ENCODE measurements at regions not wholly inside any gene's neighbourhood (a gene's known extent, or its start where the extent isn't known, plus 50 kb on each side); places are given as distances from the start of the nearest gene placed in this dataset.

DNA sequence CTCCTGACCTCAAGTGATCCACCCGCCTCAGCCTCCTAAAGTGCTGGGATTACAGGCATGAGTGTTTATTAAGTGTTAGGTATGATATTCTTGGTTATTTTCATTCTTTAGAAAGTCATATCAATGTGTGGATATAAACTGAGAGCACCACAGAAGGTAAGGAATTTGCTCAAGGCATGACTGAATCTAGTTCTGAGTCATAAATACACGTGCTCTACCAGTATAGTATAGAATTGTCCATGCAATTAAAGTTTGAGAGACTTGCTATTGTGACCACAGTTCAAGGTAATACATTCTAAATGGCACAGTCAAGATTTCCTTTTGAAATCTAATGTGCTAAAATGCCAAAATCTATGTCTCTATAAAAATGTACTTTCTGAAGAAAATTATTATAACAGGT lies 401.1 kb upstream of the CHRM3 start:
- H3K4me2 ChIP-seq (ENCODE audit: low read depth, low read length) = no peak overlapping the region
- H3K4me1 ChIP-seq (ENCODE audit: low read length) = no peaks in the 10 kb centered on the region
- no peak for DNase-seq
- no peaks in the 10 kb centered on the region for H4K20me1 ChIP-seq (ENCODE audit: insufficient read depth, low read length)
- no peak overlapping the region for H3K4me3 ChIP-seq (ENCODE audit: low read length)
- H3K36me3 ChIP-seq (replicated peaks; ENCODE audit: insufficient read depth, low read length) = no peaks in the 10 kb centered on the region
- no peaks in the 10 kb centered on the region for H3K9me2 ChIP-seq (replicated peaks; ENCODE audit: insufficient read depth, low read length)
- no peaks in the 10 kb centered on the region for H3F3A ChIP-seq (ENCODE audit: insufficient read depth, low read length)
- H2AFZ ChIP-seq (ENCODE audit: low read length) = no peak overlapping the region
- no peak for TF ChIP-seq EZH2phosphoT487 (IDR thresholded peaks at IDR 0.05; ENCODE audit: low read length)
- no peak for TF ChIP-seq CTCF (IDR thresholded peaks at IDR 0.05; ENCODE audit: low read length)
- H3K9me3 ChIP-seq (replicated peaks; ENCODE audit: insufficient read depth, low read length) = no peaks in the 10 kb centered on the region
- no peak overlapping the region for H3K9ac ChIP-seq (ENCODE audit: low read length)
- no peaks in the 10 kb centered on the region for H3K79me2 ChIP-seq (ENCODE audit: low read length)
- no peaks in the 10 kb centered on the region for H3K27me3 ChIP-seq (replicated peaks; ENCODE audit: insufficient read depth, low read length)
- H3K27ac ChIP-seq (ENCODE audit: low read length) = no peak overlapping the region

- no peak for TF ChIP-seq EZH2phosphoT487 (IDR thresholded peaks at IDR 0.05; ENCODE audit: low read length)
- TF ChIP-seq EZH2 (optimal IDR thresholded peaks at IDR 0.05; ENCODE audit: low read depth, low read length) = no peak
- no peak for TF ChIP-seq CTCF (IDR thresholded peaks at IDR 0.05; ENCODE audit: low read length)
- Histone ChIP-seq H3K9ac (ENCODE audit: low read length) (no peak overlapping the region), H3K4me2 (ENCODE audit: low read depth, low read length) (no peak overlapping the region), H3K27ac (ENCODE audit: low read length) (no peak overlapping the region), H3K9me3 (replicated peaks; ENCODE audit: insufficient read depth, low read length) (no peaks in the 10 kb centered on the region), H3F3A (ENCODE audit: insufficient read depth, low read length) (no peaks in the 10 kb centered on the region), H3K4me3 (ENCODE audit: low read length) (no peak overlapping the region), H3K79me2 (ENCODE audit: low read length) (no peaks in the 10 kb centered on the region), H3K27me3 (replicated peaks; ENCODE audit: insufficient read depth, low read length) (no peaks in the 10 kb centered on the region), H3K9me2 (replicated peaks; ENCODE audit: insufficient read depth, low read length) (no peaks in the 10 kb centered on the region), H2AFZ (ENCODE audit: low read length) (no peak overlapping the region), H4K20me1 (ENCODE audit: insufficient read depth, low read length) (no peaks in the 10 kb centered on the region), H3K4me1 (ENCODE audit: low read length) (no peaks in the 10 kb centered on the region), H3K36me3 (replicated peaks; ENCODE audit: insufficient read depth, low read length) (no peaks in the 10 kb centered on the region)
- no peak for DNase-seq
These were observed 403.6 kb upstream of the CHRM3 start for GRCh38 chr1:238982736-238983135.

DNA sequence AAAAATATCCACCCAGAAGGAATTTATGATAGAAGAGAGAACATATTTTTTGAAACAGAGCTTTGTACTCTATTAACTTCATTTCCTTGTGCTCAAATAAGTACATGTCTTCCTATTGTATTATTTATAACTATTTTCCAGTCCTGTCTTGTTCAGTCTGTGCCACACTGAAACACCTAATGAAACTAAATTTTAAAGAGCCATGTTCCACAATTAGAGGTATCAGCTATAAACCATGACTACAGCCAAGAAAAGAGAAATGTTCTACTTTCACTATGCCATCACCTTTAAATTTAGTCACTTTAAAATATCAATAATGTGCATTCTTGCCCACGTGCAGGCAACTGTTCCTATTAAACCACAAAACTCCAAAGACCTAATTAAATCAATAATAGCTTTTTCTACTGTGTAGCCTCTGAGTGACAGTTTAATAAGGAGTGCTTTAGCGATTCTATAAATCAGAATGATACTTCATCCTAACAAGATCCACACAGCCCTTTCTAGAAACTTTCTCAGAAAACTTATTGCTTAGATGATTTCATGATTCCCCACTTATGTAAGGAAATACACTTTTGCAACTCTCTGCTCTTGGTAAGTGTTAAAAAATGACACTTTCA lies 404.9 kb upstream of the CHRM3 start:
- H3K36me3 ChIP-seq (replicated peaks; ENCODE audit: insufficient read depth, low read length) = no peaks in the 10 kb centered on the region
- TF ChIP-seq EZH2 (optimal IDR thresholded peaks at IDR 0.05; ENCODE audit: low read depth, low read length) (no peak), EZH2phosphoT487 (IDR thresholded peaks at IDR 0.05; ENCODE audit: low read length) (no peak), CTCF (IDR thresholded peaks at IDR 0.05; ENCODE audit: low read length) (no peak)
- H3K9me3 ChIP-seq (replicated peaks; ENCODE audit: insufficient read depth, low read length) = no peaks in the 10 kb centered on the region
- no peak overlapping the region for H3K27ac ChIP-seq (ENCODE audit: low read length)
- no peaks in the 10 kb centered on the region for H3K4me1 ChIP-seq (ENCODE audit: low read length)
- no peaks in the 10 kb centered on the region for H4K20me1 ChIP-seq (ENCODE audit: insufficient read depth, low read length)
- no peak overlapping the region for H3K4me2 ChIP-seq (ENCODE audit: low read depth, low read length)
- H2AFZ ChIP-seq (ENCODE audit: low read length) = no peak overlapping the region
- H3K9ac ChIP-seq (ENCODE audit: low read length) = no peak overlapping the region
- H3K27me3 ChIP-seq (replicated peaks; ENCODE audit: insufficient read depth, low read length) = no peaks in the 10 kb centered on the region
- DNase-seq = no peak
- no peaks in the 10 kb centered on the region for H3K79me2 ChIP-seq (ENCODE audit: low read length)
- H3K4me3 ChIP-seq (ENCODE audit: low read length) = no peak overlapping the region
- no peaks in the 10 kb centered on the region for H3F3A ChIP-seq (ENCODE audit: insufficient read depth, low read length)
- no peaks in the 10 kb centered on the region for H3K9me2 ChIP-seq (replicated peaks; ENCODE audit: insufficient read depth, low read length)

All from MM.1S (cell line).